Islet of Langerhans (tissue), 1 donor: ENCODE measurements at regions not wholly inside any gene's neighbourhood (a gene's known extent, or its start where the extent isn't known, plus 50 kb on each side); places are given as distances from the start of the nearest gene placed in this dataset.
"Not testable (repeated sequence)": the region's sequence is repeated elsewhere in the genome, so short reads cannot be mapped to it uniquely, and the experiment has no call there.

Experiments used
- FAIRE-seq: peaks from one replicate; lab custom pipeline; 2011; peaks lifted over from hg19 to GRCh38; lab: Jason Lieb, UNC

DNA sequence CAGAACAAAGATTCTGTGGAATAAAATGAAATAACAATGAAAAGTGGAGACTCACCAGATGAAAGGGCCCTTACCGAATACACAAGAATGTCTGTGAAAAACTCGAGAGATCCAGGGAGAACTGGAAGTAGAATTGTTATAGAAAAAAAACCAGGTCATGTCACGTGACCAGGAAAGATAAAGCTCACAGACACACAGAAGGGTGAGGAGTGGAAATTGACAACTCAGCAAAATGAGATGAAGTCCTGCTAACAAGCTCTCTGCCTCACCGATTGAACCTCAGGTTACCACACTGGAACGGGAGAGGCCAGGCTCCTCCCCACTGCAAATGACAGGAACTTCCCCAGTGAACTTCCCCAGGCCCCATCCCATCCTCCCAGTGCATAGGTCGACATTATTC, 1618.0 kb upstream of the PCDH10 start:
- FAIRE-seq: no peak

DNA sequence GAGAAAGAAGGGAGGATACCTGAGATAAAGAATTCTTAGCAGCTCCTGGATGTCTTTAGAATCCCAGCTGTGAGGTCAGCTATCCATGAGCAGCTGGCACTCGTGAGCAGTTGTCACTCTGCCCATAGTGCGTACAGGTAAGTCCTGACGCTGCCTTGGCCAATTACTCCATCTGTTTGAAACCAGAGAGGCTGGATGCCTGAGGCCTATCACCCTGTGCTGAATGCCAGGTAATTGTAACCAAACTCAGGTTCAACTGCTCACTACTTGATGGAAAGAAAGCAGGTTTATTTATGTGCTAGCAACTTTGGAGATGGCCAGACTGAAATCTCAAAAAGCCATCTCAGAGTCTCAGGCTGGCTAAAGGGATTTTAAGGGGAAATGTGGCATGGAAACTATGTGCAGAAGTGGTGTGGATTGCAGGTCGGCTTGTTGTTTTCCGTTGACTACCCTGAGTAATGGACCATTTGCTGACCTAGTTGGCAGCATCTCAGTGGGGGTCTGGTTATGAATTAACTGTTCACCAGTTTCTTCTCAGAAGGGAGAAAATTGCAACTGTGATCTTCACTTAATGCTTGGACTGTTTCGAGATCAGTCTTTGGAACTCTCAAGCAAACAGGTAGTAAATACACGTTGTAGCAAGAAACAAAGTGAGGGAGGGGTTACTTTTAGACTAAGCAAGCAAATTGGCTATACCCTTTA, 1614.0 kb upstream of the PCDH10 start:
- FAIRE-seq: no peak

DNA sequence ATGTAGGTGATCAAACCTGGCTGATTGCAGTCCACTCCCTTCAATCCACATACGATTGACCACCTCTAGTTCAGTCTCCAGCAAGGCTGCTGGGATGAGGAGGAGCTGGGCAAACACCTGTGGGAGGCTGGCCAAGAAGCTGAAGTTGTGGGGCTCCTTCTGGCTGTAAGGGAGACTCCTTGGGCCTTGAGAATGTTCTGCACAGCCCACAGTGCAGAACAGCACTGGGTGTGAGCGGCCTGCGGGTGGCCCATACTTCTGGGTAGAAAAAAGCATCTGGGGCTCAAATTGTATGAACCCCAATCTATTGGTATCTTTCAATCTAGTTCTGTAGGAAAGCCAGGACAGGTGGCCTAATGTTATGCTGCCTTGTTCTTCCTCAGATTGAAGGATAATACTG, 1608.8 kb upstream of the PCDH10 start:
- FAIRE-seq: no peak

DNA sequence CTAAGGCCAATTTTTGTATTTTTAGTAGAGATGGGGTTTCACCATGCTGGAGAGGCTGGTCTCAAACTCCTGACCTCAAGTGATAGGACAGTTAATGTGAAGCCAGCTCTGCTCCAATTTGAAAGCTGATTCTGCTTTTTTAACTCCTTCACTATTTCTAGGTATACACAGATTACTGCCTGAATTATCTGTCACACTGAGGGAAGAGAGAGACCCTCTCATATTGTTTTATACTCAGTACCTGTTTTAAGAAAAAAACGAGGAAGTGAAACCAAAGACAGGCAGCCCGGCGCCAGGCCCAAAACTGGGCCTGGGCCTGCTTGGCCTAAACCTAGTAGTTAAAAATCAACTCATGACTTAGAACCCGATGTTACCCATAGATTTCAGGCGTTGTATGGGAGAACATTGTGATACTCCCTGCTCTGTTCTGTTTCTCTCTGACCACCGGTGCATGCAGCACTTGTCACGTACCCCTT, 1601.5 kb upstream of the PCDH10 start:
- FAIRE-seq: no peak

DNA sequence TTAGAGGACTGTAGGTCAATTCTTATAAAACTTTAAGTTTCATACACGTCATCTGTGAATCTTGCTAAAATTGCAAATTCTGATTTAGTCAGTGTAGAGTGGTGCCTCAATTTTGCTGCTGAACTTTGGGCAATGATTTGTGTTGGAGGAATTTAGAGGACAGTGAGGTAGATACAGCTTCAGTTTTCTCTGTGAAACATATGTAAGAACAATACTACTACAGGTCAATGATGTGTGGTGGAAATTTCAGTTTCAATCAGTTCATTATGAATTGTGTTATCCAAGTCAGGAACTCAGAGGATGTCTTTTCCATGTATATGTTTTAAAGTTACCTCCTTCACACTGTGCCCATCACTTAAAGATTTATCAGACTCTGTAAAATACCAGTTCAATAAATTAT, 1597.8 kb upstream of the PCDH10 start:
- no peak for FAIRE-seq

DNA sequence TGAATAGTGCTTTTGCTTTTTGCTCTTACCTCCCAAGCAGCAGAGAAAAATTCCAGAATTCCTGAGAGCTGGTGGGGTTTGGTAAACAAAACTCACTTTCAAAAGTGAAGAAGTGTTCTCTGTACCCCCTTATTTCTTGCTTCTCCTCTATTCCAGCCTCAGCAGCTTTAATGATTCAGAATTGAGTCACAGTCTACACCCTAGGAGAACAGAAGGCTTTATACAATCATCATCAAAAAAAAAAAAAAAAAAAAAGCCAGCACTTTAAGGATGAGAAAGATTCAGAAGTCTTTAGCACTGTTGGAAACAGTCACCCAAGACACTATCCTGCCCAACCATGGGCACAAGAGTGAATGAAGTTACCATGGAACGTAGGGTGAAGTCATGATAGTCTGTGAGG, 1583.1 kb upstream of the PCDH10 start:
- FAIRE-seq: no peak

DNA sequence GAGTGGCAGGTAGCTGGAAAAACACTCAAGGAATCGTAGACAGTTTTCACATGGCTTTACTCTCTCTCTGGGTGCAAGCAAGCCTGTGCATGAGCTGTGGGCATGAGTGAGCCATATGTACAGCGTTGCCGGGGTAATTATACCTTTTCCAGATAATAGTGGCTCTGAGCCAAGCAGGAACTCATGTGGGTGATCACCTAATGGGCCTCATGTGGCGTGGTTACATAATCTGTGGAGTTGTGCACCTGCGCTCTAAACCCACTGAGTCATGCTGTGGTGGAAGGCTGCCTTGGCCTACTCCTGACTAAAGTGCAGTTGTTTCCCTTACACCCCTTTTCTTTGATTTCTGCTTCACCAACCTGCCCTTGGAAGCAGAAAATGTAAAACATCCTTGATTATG, 1564.5 kb upstream of the PCDH10 start:
- FAIRE-seq: no peak

DNA sequence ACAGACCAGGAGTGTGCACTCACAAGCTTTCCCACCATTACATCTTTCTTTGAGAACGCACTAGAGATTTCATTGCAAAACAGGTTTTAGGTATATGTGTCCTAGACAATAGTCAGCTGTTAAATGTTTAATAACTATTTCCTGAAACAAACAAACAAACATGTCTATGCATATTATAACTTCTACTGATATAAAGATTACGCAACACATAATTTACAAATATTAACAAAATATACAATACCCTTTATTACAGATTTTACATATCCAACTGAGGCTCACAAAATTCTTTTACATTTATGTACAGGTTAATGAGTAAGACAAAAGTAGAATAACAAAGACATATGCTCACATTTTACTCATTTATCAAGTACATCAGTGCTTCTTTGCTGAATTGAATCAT, 1554.0 kb upstream of the PCDH10 start:
- FAIRE-seq: no peak

DNA sequence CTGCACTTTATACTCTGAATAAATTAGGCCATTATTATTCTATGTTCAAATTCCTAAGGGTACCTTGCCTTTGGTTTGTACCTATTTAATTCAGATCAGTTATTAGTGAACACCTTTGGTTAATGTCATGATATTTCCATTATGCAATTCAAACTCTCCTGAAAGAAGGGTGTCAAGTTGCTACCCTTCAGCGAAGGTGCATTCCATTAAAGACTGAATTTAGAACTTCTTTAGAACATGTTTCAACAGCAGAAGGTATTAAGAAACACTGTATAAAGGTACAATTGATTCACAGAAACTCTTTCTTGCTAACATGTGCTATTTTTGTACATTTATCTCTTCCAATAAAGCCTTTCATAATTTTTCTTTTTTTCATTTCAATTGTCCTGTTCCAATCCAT, 1545.4 kb upstream of the PCDH10 start:
- no peak for FAIRE-seq

DNA sequence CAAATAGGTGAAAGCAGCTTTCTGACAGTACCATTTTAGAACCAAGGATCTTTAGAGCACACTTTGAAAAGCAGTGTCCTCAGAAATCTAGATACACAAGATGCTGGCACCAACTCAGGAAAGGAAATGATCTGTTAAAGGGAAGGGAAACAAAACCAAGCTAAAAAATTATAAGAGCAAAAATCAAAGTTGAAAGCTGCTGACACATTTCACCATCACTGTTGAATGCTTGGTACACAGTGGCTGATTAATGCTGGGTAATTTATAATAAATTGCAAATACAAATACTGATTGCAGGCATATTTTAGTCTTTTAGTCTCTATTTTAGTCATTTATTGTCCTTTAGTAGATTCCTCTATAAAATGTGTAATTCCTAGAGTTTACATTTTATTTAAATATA, 1540.1 kb upstream of the PCDH10 start:
- no peak for FAIRE-seq

DNA sequence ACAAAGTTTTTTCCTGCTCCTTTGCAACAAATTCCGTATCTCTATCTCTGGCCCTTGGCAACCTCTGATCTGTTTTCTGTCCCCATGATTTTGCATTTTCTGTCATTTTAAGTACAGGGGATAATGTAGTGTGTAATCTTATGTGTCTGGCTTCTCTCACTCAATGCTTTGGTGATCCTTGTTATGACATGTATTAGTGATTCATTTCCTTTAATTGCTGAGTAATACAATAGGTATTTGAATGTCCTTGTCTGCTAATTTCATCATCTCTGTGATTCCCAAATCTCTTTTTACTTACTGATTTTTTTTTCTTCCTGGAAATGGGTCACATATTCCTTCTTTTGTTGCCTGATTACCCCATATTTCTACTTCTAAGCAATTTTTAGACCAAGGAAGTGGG, 1538.6 kb upstream of the PCDH10 start:
- FAIRE-seq: not testable (repeated sequence)

DNA sequence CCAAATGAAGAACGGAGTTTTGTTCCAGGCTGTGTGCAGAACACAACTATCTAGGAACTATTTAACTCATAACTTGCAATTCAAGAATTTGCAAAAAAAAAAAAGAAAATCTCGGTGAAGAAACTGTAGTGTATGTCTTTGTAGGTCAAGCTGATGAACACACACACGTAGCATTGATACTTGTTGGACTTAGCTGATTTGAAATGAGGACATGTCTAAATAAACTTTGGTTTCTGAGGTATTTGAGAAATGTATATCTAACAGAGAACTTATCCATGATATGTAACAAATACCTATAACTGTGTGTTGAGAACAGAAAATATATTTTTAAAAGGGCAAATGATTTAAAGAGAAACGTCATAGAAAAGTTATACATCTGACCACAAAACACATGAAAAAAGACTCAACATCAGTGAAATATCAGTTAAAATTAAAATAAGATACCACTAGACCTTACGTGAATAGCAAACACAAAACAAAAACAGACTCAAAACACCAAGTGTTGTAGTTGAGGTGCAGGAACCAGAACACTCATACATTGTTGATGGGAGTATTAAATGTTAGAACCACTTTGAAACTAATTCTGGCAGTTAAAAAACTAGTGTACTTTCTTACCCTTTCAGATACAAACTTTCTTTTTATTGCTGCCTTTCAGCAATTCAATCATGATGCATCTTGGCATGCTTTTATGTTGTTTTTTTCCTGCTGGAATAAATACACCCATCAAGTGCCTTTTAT, 1535.8 kb upstream of the PCDH10 start:
- FAIRE-seq: no peak

DNA sequence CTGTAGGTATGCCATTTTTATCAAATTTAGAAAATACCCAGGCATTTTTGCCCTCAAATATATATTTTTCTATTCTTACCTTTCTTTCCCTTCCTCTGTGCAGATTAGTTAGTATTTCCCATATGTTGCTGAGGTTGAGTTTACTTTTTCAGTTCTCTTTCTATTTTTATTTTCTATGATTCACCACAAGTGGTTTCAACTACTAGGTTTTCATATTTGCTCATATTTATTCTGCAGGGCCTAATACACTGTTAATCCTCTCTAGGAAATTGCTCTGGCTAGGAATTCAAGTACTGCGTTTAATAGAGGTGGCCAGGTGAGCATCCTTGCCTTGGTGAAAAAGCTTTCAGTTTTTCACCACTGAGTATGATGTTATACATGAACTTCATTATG, 1535.3 kb upstream of the PCDH10 start:
- no peak for FAIRE-seq

DNA sequence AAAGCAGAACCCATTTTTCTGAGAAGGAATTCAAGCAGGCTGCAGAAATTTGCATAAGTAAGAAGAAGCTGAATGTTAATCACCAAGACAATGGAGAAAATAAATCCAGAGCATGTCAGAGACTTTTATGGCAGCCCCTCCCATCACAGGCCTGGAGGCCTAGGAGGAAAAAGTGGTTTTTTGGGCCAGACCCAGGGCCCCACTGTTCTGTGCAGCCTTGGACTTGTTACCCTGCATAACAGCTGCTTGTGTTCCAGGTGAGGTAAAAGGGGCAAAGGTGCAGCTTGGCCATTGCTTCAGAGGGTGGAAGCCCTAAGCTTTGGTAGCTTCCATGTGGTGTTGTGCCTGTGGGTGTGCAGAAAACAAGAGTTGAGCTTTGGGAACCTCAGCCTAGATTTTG, 1516.2 kb upstream of the PCDH10 start:
- no peak for FAIRE-seq

DNA sequence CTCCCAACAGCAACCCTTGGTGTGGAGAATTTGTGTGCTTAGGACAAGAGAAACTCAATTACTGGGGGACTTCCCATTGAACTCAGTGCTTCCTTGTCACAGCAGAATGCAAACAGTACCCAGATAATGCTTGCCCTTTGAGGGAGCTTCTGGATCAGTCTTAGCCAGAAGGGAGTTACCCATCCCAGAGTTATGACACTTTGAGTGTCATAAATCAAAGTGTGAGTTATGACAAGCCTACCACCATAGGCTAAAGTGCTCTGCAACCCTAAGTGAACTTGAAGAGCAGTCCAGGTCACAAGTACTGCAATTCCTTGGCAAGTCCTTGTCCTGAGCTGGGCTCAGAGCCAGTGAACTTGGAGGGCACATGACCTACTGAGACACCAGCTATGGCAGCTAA, 1513.9 kb upstream of the PCDH10 start:
- FAIRE-seq: no peak

DNA sequence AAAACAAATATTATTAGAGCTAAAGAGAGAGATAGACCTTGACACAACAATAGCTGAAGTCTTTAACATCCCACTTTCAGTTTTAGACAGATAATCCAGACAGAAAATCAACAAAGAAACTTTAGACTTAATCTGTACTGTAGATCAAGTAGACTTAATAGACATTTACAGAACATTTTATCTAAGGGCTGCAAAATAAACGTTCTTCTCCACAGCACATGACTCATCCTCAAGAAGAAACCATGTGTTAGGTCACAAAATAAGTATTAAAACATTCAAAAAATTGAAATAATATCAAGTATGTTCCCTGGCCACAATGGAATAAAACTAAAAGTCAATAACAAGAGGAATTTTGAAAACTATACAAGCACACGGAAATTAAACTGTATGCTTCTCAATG, 1510.3 kb upstream of the PCDH10 start:
- FAIRE-seq: no peak

DNA sequence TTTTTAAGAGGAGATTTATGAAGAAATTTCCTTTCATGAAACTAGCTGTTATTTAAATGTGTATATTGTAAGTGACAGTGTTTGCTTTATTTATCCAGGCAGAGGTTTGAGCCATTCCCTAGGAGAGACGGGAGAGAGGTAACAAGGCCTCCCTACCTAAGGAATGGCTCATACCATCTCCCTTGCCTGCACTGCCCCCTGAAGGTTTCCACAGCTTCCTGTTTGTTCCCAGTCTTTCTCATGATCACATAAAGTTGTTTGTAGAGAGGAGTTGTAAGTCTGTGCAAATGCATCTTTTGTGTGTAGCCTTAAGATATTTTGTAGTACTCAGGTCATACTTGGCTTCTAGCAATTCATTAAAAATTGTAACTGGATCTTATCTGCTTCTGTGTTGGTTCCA, 1504.5 kb upstream of the PCDH10 start:
- no peak for FAIRE-seq

DNA sequence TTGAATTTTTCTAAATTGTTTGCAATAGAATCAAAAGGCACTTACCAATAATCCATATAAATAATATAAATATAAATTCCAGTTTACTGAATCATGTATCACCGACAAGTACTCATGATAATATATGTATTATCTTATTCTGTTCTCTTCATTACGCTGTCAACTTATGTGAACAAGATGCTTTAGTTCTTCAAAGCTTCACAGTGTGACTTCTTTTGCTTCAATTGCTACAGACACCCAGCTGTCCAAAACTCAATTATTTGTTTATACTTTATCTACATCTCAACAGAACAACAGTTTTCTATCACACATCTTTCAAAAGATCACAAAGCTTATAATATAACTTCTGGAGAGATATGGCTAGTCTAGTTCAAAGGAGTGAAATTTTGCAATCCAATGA, 1499.9 kb upstream of the PCDH10 start:
- FAIRE-seq: no peak

DNA sequence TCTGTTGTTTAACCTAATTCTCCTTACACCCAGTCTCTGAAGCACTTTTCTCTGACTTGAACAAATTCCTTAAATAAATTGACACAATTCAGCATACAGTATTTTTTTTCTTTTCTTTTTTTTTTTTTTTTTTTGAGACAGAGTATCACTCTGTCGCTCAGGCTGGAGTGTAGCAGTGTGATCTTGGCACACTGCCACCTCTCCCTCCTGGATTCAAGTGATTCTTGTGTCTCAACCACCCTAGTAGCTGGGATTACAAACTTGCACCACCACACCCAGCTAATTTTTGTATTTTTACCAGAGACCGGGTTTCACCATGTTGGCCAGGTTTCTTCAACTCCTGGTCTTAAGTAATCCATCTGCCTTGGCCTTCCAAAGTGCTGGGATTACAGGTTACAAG, 1498.1 kb upstream of the PCDH10 start:
- FAIRE-seq: no peak

DNA sequence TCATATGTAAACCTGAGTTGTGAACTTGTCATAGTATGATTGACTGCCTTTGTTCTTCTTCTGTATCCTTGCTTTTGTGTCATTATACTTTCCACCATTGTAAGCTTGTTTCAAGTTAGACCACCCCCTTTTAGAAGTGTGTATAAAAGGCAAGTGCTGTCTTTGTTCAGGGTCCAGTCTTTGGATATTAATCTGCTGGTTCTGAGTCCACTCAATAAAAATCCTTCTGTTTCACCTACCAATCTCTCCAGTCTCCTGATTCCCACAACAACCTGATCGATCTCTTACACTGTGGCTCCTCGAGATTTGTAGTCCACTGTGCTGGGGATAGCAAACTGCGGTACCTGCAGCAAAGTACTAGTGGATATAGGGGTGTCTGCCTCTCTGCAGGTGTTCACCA, 1465.8 kb upstream of the PCDH10 start:
- FAIRE-seq: not testable (repeated sequence)

DNA sequence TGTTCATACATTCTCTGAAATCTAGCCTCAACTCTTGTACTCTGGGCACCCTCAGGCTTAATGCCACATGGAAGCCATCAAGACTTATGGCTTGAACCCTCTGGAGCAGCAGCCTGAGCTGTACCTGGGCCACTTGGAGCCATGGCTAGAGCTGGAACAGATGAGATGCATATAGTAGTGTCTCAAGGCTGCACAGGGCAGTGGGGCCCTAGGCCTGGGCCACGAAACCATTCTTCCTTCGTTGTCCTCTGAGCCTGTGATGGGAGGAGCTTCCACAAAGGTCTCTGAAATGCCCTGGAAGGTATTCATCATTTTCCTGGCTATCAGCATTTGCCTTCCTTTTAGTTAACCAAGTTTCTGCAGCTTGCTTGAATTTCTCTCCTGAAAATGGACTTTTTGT, 1427.2 kb upstream of the PCDH10 start:
- no peak for FAIRE-seq

DNA sequence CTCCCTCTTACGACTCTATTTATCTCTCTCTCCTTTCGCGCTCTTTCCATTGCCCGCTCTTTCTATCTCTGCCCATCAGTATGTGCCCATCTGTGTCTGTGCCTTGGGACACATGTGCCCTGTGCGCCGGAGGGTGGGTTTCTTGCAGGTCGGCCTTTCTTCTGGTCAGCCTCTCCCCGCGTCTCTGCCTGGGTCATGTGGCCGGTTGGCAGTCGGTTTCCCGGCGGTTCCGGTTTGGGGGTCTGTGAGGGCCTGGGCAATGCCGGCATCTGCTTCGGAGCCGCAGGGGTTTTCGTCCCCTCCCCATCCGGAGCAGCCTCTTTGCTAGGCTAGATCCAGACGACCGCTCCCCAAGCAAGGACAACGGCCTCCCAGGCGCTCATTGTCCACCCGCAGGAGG, 1426.0 kb upstream of the PCDH10 start:
- FAIRE-seq: not testable (repeated sequence)

DNA sequence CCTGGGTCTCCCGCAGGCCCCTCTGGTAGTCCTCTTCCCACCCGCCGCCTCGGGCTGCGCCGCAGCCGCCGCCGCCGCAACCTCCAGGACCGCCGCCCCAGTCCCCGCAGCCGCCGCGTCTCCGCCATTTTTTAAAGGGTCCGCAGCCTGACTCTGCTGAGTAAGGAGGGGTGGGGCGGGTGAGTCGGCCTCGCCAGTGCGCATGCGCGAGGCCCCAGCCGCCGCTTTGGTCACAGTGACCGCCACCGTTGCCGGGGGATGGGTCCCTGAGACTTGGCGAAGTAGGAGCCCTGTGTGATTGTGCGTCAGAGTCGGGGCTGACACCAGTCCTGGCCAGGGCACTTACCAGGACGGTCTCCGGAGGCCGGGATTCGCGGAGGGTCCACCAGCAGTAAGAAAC, 1424.2 kb upstream of the PCDH10 start:
- not testable (repeated sequence) for FAIRE-seq

DNA sequence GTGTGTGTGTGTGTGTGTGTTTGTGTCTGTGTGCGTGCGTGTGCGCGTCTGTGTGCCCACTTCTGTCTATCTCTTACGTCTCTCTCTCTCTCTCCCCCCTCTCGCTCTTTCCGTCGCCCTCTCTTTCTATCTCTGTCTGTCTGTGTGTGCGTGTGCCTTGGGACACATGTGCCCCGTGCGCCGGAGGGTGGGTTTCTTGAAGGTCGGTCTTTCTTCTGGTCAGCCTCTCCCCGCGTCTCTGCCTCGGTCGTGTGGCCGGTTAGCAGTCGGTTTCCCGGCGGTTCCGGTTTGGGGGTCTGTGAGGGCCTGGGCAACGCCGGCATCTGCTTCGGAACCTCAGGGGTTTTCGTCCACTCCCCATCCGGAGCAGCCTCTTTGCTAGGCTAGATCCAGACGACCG, 1423.6 kb upstream of the PCDH10 start:
- not testable (repeated sequence) for FAIRE-seq
